Vagina (tissue), 2 donors: ENCODE measurements at regions not wholly inside any gene's neighbourhood (a gene's known extent, or its start where the extent isn't known, plus 50 kb on each side); places are given as distances from the start of the nearest gene placed in this dataset.

Source experiments
- CTCF ChIP-seq, 3 experiments: fragments of 450-650 bp in 2 of 3; fragments of 200-600 bp in 1 of 3; sonication (generic) in 1 of 3; IDR thresholded peaks; one replicate each; pipeline ENCODE4 v1.5.1; 2017 to 2019; ENCODE audit warnings: antibody characterized with exemption in 3 of 3, mild to moderate bottlenecking in 2 of 3, moderate library complexity in 2 of 3
- POLR2A ChIP-seq, 2 donors: fragments of 450-650 bp; IDR thresholded peaks; one replicate each; pipeline ENCODE4 v1.6.1; 2017; ENCODE audit warnings: antibody characterized with exemption in 2 of 2, mild to moderate bottlenecking in 2 of 2, moderate library complexity in 2 of 2
- POLR2AphosphoS5 ChIP-seq, 2 donors: sonication (generic); formaldehyde crosslinking; IDR thresholded peaks; one replicate each; pipeline ENCODE4 v1.9.0; 2017; ENCODE audit warnings: antibody characterized with exemption in 2 of 2, mild to moderate bottlenecking in 2 of 2, low read depth in 1 of 2; ENCODE audit not compliant: insufficient read depth in 1 of 2

- TF ChIP-seq CTCF (IDR thresholded peaks at IDR 0.05), result no peak
- no peak for TF ChIP-seq POLR2AphosphoS5 (IDR thresholded peaks at IDR 0.05; ENCODE audit: insufficient read depth in 1 of 2, low read depth in 1 of 2)
- no peak for TF ChIP-seq POLR2A (IDR thresholded peaks at IDR 0.05)
Measured at GRCh38 chr16:22754577-22754976, 59.4 kb upstream of the HS3ST2 start.
